A673 (cell line): ENCODE measurements at regions not wholly inside any gene's neighbourhood (a gene's known extent, or its start where the extent isn't known, plus 50 kb on each side); places are given as distances from the start of the nearest gene placed in this dataset.

Source experiments
- BruUV-seq: library from RNA; stranded (reverse); fragments of 400-500 nt; replicated peaks from 2 replicates; lab custom pipeline; 2021; lab: Mats Ljungman, UMichigan
- CTCF ChIA-PET: fragments of 300-600 bp; sonication (Branson Sonifier 250); formaldehyde crosslinking; loops from one replicate; lab custom pipeline; 2022; ENCODE audit warnings: antibody characterized with exemption; lab: Charles Lee
- POLR2A ChIA-PET: fragments of 300-600 bp; sonication (Branson Sonifier 250); formaldehyde crosslinking; loops from one replicate; lab custom pipeline; 2022; ENCODE audit warnings: antibody characterized with exemption; ENCODE audit not compliant: low non-redundant PET; lab: Charles Lee
- DNase-seq: peaks from one replicate; pipeline ENCODE4 v3.0.0-alpha.2; 2015; ENCODE audit warnings: low spot score
- H3K27ac ChIP-seq: fragments of 200-600 bp; sonication (generic); 2 replicates; pipeline ENCODE4 v1.5.1; 2016; ENCODE audit warnings: mixed run types, low read depth, mild to moderate bottlenecking, mixed read lengths, antibody characterized with exemption, low read length; ENCODE audit not compliant: poor library complexity, severe bottlenecking
- H3K27me3 ChIP-seq: fragments of 200-600 bp; sonication (generic); replicated peaks from 2 replicates; pipeline ENCODE4 v1.6.1; 2017; ENCODE audit warnings: mixed run types, low read depth, mild to moderate bottlenecking, mixed read lengths, antibody characterized with exemption, low read length; ENCODE audit not compliant: insufficient read depth, poor library complexity
- H3K36me3 ChIP-seq: fragments of 200-600 bp; sonication (generic); 2 replicates; pipeline ENCODE4 v1.6.1; 2016; ENCODE audit warnings: mixed run types, mild to moderate bottlenecking, mixed read lengths, antibody characterized with exemption, low read length; ENCODE audit not compliant: insufficient read depth, poor library complexity, severe bottlenecking
- H3K4me1 ChIP-seq: fragments of 200-600 bp; sonication (generic); 2 replicates; pipeline ENCODE4 v1.6.1; 2017; ENCODE audit warnings: mixed run types, mild to moderate bottlenecking, mixed read lengths, antibody characterized with exemption, low read length; ENCODE audit not compliant: insufficient read depth, poor library complexity, severe bottlenecking
- H3K4me3 ChIP-seq: fragments of 200-600 bp; sonication (generic); 2 replicates; pipeline ENCODE4 v1.5.1; 2016; ENCODE audit warnings: low read depth, mixed run types, mild to moderate bottlenecking, mixed read lengths, low read length; ENCODE audit not compliant: poor library complexity, severe bottlenecking
- H3K9me3 ChIP-seq: fragments of 200-600 bp; sonication (generic); 2 replicates; pipeline ENCODE4 v1.6.1; 2016; ENCODE audit warnings: mixed run types, low read depth, mild to moderate bottlenecking, mixed read lengths, antibody characterized with exemption, low read length; ENCODE audit not compliant: poor library complexity, severe bottlenecking
- EZH2 ChIP-seq: fragments of 200-600 bp; sonication (generic); IDR thresholded peaks from 2 replicates; pipeline ENCODE4 v1.6.1; 2017; ENCODE audit warnings: borderline replicate concordance, low read depth, mild to moderate bottlenecking, mixed read lengths, antibody characterized with exemption, low read length; ENCODE audit not compliant: poor library complexity, severe bottlenecking
- intact Hi-C: fragments of 100-400 bp; cut with micrococcal nuclease; formaldehyde crosslinking; loops from one replicate; pipeline ENCODE4 v1.10.0; 2022; ENCODE audit not compliant: unreplicated experiment
- TF ChIP-seq, protein P1 (sequence below): fragments of 300-800, 200-600 bp; sonication (generic); conservative IDR thresholded peaks from 2 replicates; pipeline ENCODE4 v1.5.1; 2017; ENCODE audit warnings: low read depth, mild to moderate bottlenecking, antibody characterized with exemption, low read length, moderate library complexity, mixed read lengths

DNA sequence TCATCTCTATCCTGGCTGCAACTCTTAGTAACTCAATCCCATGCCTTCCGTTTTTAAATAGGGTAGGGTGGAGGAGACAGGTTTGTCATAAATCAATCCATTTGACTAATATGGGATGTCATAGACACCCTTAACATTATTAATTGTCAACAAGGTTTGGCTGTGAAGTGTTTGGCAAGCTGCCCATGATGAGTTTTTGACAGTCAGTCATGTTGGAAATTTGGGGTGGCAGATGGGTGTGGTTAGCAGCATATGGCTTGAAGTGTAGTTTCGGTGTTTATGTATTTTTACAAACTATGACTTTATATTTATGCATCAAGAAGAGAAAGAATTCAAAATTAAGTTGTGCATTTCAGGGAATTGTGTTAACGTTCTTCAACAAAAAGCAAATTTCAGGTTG lies 221.8 kb upstream of the CDH5 start:
- no peak for DNase-seq
- Histone ChIP-seq H3K36me3 (no peaks in the 10 kb centered on the region), H3K4me1 (peaks cover 28% of the 10 kb centered on the region), H3K27ac (no peak overlapping the region), H3K4me3 (no peak overlapping the region), H3K9me3 (no peaks in the 10 kb centered on the region), H3K27me3 (no peaks in the 10 kb centered on the region)
- CTCF ChIA-PET, result no interaction called here
- no TSS peak for BruUV-seq
- TF ChIP-seq, protein P1, sequence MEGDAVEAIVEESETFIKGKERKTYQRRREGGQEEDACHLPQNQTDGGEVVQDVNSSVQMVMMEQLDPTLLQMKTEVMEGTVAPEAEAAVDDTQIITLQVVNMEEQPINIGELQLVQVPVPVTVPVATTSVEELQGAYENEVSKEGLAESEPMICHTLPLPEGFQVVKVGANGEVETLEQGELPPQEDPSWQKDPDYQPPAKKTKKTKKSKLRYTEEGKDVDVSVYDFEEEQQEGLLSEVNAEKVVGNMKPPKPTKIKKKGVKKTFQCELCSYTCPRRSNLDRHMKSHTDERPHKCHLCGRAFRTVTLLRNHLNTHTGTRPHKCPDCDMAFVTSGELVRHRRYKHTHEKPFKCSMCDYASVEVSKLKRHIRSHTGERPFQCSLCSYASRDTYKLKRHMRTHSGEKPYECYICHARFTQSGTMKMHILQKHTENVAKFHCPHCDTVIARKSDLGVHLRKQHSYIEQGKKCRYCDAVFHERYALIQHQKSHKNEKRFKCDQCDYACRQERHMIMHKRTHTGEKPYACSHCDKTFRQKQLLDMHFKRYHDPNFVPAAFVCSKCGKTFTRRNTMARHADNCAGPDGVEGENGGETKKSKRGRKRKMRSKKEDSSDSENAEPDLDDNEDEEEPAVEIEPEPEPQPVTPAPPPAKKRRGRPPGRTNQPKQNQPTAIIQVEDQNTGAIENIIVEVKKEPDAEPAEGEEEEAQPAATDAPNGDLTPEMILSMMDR, result no peak
- no peak for TF ChIP-seq EZH2
- intact Hi-C loops, result no loop called here
- POLR2A ChIA-PET, result no interaction called here

DNA sequence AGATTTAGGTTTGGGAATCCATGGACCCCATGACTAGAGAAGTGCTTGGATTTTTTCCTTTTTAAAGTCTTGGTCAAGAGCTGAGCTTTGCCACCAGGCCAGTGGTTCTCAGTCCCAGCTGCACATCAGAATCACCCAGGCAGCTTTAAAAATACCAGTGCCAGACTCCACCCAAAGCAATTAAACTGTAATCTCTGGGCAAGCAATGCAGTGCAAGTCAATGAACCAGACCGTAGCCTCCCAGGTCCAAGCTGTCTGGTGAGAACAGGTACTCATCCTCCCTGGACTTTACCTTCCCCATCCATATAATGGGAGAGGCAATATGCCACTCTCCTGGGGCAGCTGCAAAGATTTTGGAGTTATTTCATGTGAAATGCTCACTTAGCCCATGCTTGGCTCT lies 223.1 kb upstream of the CDH5 start:
- TF ChIP-seq EZH2, result no peak
- TF ChIP-seq, protein P1, result no peak
- CTCF ChIA-PET, result no interaction called here
- no peak for DNase-seq
- Histone ChIP-seq H3K36me3 (no peaks in the 10 kb centered on the region), H3K27ac (no peak overlapping the region), H3K4me1 (peaks cover 23% of the 10 kb centered on the region), H3K9me3 (no peaks in the 10 kb centered on the region), H3K4me3 (no peak overlapping the region), H3K27me3 (no peaks in the 10 kb centered on the region)
- POLR2A ChIA-PET, result no interaction called here
- BruUV-seq, result no TSS peak
- intact Hi-C loops, result no loop called here

DNA sequence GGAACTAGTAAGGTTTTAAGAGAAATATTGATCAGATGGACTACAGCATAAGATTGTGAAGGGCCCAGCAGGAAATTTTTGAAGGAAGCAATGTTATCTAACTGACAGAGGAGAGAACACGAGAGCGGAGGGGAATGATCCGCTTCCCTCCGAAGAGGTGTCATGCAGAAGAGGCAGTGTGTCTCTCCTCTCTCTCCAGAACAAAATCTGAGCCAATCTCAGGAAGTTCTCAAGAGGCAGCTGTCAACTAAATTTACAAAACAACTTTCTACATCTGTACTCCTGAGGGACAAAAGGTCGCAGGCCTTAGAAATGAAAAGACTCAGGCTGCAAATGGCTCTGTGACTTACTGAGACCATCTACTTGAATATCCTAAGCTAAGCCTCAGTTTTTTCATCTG lies 224.6 kb upstream of the CDH5 start:
- no peak overlapping the region for H3K27ac ChIP-seq
- TF ChIP-seq, protein P1, result no peak
- TF ChIP-seq EZH2, result no peak
- intact Hi-C loops, result no loop called here
- no TSS peak for BruUV-seq
- no peak for DNase-seq
- no peaks in the 10 kb centered on the region for H3K27me3 ChIP-seq
- H3K9me3 ChIP-seq, result no peaks in the 10 kb centered on the region
- H3K36me3 ChIP-seq, result no peaks in the 10 kb centered on the region
- ChIA-PET POLR2A (no interaction called here), CTCF (no interaction called here)
- no peak overlapping the region for H3K4me3 ChIP-seq
- H3K4me1 ChIP-seq, result peaks cover 8% of the 10 kb centered on the region
